Colonic mucosa (tissue), 4 donors: ENCODE measurements at regions not wholly inside any gene's neighbourhood (a gene's known extent, or its start where the extent isn't known, plus 50 kb on each side); places are given as distances from the start of the nearest gene placed in this dataset.
A peak's percentile ranks its signal among the peaks of the same experiment; 100 is the strongest.

Source experiments
- DNase-seq: peaks from one replicate; pipeline ENCODE4 v3.0.0-alpha.2; 2020
- H3K27ac ChIP-seq: fragments of 200-600 bp; one replicate; pipeline ENCODE4 v1.8.0; 2021
- H3K27me3 ChIP-seq: fragments of 200-600 bp; one replicate; pipeline ENCODE4 v1.8.0; 2021
- H3K36me3 ChIP-seq: fragments of 200-600 bp; one replicate; pipeline ENCODE4 v1.8.0; 2021
- H3K4me1 ChIP-seq: fragments of 200-600 bp; one replicate; pipeline ENCODE4 v1.8.0; 2021; ENCODE audit warnings: mild to moderate bottlenecking
- H3K4me3 ChIP-seq: fragments of 200-600 bp; one replicate; pipeline ENCODE4 v1.8.0; 2021
- H3K9ac ChIP-seq, 2 donors: one replicate each; pipeline ENCODE4 v1.7.0; 2013; ENCODE audit warnings: control low read depth in 2 of 2, low read depth in 2 of 2, low read length in 2 of 2
- H3K9me3 ChIP-seq: fragments of 200-600 bp; one replicate; pipeline ENCODE4 v1.8.0; 2021
- CTCF ChIP-seq: fragments of 200-600 bp; IDR thresholded peaks from one replicate; pipeline ENCODE4 v1.8.0; 2022; ENCODE audit warnings: antibody characterized with exemption, mild to moderate bottlenecking
- intact Hi-C: fragments of 100-400 bp; cut with DNase I; formaldehyde crosslinking; loops from one replicate; pipeline ENCODE4 v1.14.1; 2022
- donor health status: healthy.
- donor health status: DM: no; HTN: no; CAD: no.
- donor health status: DM: no; HTN: no; CAD: no.

- DNase-seq, result no peak
- TF ChIP-seq CTCF, result no peak
- H3K27me3 ChIP-seq, result no peaks in the 10 kb centered on the region
- H3K9me3 ChIP-seq, result no peaks in the 10 kb centered on the region
- H3K27ac ChIP-seq, result no peak overlapping the region
- no peak overlapping the region for H3K9ac ChIP-seq
- H3K4me1 ChIP-seq, result no peaks in the 10 kb centered on the region
- intact Hi-C loops, result no loop called here
- no peak overlapping the region for H3K4me3 ChIP-seq
- H3K36me3 ChIP-seq, result no peaks in the 10 kb centered on the region
Observed at GRCh38 chr4:142977182-142977581, 131.1 kb upstream of the INPP4B start.

DNA sequence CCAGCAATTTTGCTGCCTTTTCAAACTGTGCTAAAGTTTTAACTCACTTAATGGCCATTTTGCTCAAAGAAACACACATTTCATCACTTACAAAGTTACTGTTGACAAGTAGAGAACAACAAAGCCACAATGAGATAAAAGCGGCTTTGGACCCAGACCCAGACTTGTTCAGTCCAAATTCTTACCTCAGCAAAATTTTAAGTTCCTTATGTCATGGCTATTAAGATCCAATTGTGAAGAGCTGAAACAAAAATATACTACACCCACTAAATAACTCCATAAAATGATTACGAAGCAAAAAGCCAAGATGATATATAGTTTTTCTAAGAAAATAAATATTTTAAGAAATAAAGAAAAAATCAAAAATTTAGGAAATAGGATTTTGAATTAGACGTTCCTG is 137.0 kb upstream of the INPP4B start:
- no peaks in the 10 kb centered on the region for H3K27me3 ChIP-seq
- no peaks in the 10 kb centered on the region for H3K4me1 ChIP-seq
- H3K9ac ChIP-seq, result no peak overlapping the region
- no peaks in the 10 kb centered on the region for H3K9me3 ChIP-seq
- no peaks in the 10 kb centered on the region for H3K36me3 ChIP-seq
- no peak for DNase-seq
- H3K4me3 ChIP-seq, result no peak overlapping the region
- TF ChIP-seq CTCF, result no peak
- H3K27ac ChIP-seq, result no peak overlapping the region
- intact Hi-C loops, result loop anchor here (10.0 kb wide), 2 partner anchors 102 to 192 kb away; no protein-coding TSS in a partner anchor

DNA sequence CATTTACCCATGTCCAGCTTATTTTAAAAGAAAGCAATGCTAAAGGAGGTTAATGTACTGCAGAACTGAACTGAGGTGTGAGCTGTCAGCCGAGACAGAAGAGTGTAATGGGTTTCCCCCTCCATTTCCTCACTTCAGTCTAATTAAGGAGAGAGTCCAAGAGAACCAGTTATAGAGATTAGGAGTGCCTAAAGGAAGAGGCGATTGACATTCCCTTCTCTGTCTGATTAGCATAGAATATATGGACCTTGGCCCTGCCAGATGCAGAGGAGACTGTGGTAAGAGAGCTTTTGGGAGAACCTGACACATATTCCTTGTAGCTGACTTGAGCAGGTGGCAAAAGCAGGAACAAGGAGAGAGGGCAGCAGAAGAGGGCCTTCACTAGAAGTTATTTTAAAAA is 137.5 kb upstream of the INPP4B start:
- H3K27ac ChIP-seq, result no peak overlapping the region
- intact Hi-C loops, result loop anchor here (10.0 kb wide), 2 partner anchors 101 to 191 kb away; no protein-coding TSS in a partner anchor
- no peaks in the 10 kb centered on the region for H3K36me3 ChIP-seq
- no peaks in the 10 kb centered on the region for H3K9me3 ChIP-seq
- no peak for DNase-seq
- no peak for TF ChIP-seq CTCF
- H3K4me1 ChIP-seq, result no peaks in the 10 kb centered on the region
- H3K9ac ChIP-seq, result no peak overlapping the region
- no peaks in the 10 kb centered on the region for H3K27me3 ChIP-seq
- no peak overlapping the region for H3K4me3 ChIP-seq

GRCh38 chr4:142984871-142985585 is 138.9 kb upstream of the INPP4B start:
- peak; percentile 38 for TF ChIP-seq CTCF
- intact Hi-C loops, result loop anchor here (10.0 kb wide), 2 partner anchors 100 to 190 kb away; no protein-coding TSS in a partner anchor
- peak; percentile 19 for DNase-seq

GRCh38 chr4:143016171-143016570 is 168.5 kb upstream of the USP38 start:
- TF ChIP-seq CTCF, result no peak
- Histone ChIP-seq H3K36me3 (no peaks in the 10 kb centered on the region), H3K9ac (no peak overlapping the region), H3K27ac (no peak overlapping the region), H3K4me3 (no peak overlapping the region), H3K27me3 (no peaks in the 10 kb centered on the region), H3K9me3 (no peaks in the 10 kb centered on the region), H3K4me1 (no peaks in the 10 kb centered on the region)
- no peak for DNase-seq
- intact Hi-C loops, result no loop called here

More at GRCh38 chr4:142984871-142985585, 138.9 kb upstream of the INPP4B start:
- Histone ChIP-seq H3K9ac (no peak overlapping the region), H3K4me1 (no peaks in the 10 kb centered on the region), H3K27ac (no peak overlapping the region), H3K36me3 (no peaks in the 10 kb centered on the region), H3K27me3 (no peaks in the 10 kb centered on the region), H3K9me3 (no peaks in the 10 kb centered on the region), H3K4me3 (no peak overlapping the region)
